Breast epithelium (tissue), 4 donors: ENCODE measurements at regions not wholly inside any gene's neighbourhood (a gene's known extent, or its start where the extent isn't known, plus 50 kb on each side); places are given as distances from the start of the nearest gene placed in this dataset.

Source experiments
- DNase-seq, 2 donors: peaks; one replicate each; pipeline ENCODE4 v3.0.0-alpha.2; 2019; ENCODE audit warnings: low spot score in 2 of 2
- H3K27ac ChIP-seq, 2 donors: fragments of 200-600 bp; sonication (generic) in 1 of 2; one replicate each; pipeline ENCODE4 v1.5.1; 2016 to 2019; ENCODE audit warnings: mild to moderate bottlenecking in 1 of 2
- H3K27me3 ChIP-seq, 2 donors: fragments of 200-600 bp; sonication (generic) in 1 of 2; one replicate each; pipeline versions ENCODE4 v1.5.1 to v1.6.0; 2017 to 2019; ENCODE audit warnings: control low read depth in 1 of 2, mild to moderate bottlenecking in 1 of 2
- H3K36me3 ChIP-seq: fragments of 200-600 bp; one replicate; pipeline ENCODE4 v1.5.1; 2019
- H3K4me1 ChIP-seq, 2 donors: fragments of 200-600 bp; sonication (generic); one replicate each; pipeline ENCODE4 v1.5.1; 2016 to 2019; ENCODE audit warnings: control low read depth in 1 of 2
- H3K4me3 ChIP-seq, 3 donors: fragments of 200-600 bp; sonication (generic); 1 replicate in 2 of 3; 2 replicates in 1 of 3; pipeline ENCODE4 v1.5.1; 2016 to 2019; ENCODE audit warnings: mild to moderate bottlenecking in 3 of 3, moderate library complexity in 2 of 3
- H3K9me3 ChIP-seq, 2 donors: fragments of 200-600 bp; sonication (generic) in 1 of 2; one replicate each; pipeline ENCODE4 v1.5.1; 2016 to 2019; ENCODE audit warnings: control low read depth in 1 of 2
- POLR2A ChIP-seq: fragments of 450-650 bp; IDR thresholded peaks from one replicate; pipeline ENCODE4 v1.6.1; 2016; ENCODE audit warnings: antibody characterized with exemption, mild to moderate bottlenecking, moderate library complexity
- POLR2AphosphoS5 ChIP-seq, 3 donors: sonication (generic); formaldehyde crosslinking; IDR thresholded peaks; one replicate each; pipeline ENCODE4 v1.6.1; 2017; ENCODE audit warnings: antibody characterized with exemption in 3 of 3
- intact Hi-C: fragments of 100-400 bp; cut with DNase I; formaldehyde crosslinking; loops from one replicate; pipeline ENCODE4 v1.15.1; 2023; ENCODE audit warnings: low total_unique reads
- TF ChIP-seq, protein P1 (sequence below), 3 donors: fragments of 450-650 bp; IDR thresholded peaks; one replicate each; pipeline ENCODE4 v1.5.1; 2016 to 2017; ENCODE audit warnings: antibody characterized with exemption in 3 of 3, mild to moderate bottlenecking in 3 of 3, moderate library complexity in 3 of 3

DNA sequence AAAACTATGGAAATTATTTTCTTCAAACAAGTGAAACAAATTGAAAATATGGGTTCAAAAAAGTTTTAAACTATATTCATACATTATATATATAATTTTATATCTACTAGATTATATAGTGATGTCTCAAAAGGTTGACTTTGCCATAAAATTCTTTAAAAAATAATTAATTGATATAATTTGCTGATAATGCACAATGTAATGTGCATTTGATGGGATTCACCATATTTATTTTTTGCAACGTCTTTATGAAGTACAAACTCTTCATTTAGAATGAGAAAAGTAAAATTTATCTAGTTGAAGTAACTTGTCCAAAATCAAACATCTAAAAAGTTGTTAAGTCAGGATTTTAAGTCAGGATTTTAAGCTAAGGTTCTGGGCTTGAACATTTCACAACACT, 1954.5 kb upstream of the PCDH20 start:
- TF ChIP-seq POLR2AphosphoS5 (IDR thresholded peaks at IDR 0.05) (no peak), POLR2A (no peak)
- TF ChIP-seq, protein P1, sequence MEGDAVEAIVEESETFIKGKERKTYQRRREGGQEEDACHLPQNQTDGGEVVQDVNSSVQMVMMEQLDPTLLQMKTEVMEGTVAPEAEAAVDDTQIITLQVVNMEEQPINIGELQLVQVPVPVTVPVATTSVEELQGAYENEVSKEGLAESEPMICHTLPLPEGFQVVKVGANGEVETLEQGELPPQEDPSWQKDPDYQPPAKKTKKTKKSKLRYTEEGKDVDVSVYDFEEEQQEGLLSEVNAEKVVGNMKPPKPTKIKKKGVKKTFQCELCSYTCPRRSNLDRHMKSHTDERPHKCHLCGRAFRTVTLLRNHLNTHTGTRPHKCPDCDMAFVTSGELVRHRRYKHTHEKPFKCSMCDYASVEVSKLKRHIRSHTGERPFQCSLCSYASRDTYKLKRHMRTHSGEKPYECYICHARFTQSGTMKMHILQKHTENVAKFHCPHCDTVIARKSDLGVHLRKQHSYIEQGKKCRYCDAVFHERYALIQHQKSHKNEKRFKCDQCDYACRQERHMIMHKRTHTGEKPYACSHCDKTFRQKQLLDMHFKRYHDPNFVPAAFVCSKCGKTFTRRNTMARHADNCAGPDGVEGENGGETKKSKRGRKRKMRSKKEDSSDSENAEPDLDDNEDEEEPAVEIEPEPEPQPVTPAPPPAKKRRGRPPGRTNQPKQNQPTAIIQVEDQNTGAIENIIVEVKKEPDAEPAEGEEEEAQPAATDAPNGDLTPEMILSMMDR (IDR thresholded peaks at IDR 0.05) = no peak
- no peak for DNase-seq
- Histone ChIP-seq H3K36me3 (no peaks in the 10 kb centered on the region), H3K9me3 (peaks cover 0 to 4% of the 10 kb centered on the region in 2 donors), H3K4me1 (no peaks in the 10 kb centered on the region), H3K27ac (no peak overlapping the region), H3K27me3 (no peaks in the 10 kb centered on the region), H3K4me3 (no peak overlapping the region)
- intact Hi-C loops = no loop called here

DNA sequence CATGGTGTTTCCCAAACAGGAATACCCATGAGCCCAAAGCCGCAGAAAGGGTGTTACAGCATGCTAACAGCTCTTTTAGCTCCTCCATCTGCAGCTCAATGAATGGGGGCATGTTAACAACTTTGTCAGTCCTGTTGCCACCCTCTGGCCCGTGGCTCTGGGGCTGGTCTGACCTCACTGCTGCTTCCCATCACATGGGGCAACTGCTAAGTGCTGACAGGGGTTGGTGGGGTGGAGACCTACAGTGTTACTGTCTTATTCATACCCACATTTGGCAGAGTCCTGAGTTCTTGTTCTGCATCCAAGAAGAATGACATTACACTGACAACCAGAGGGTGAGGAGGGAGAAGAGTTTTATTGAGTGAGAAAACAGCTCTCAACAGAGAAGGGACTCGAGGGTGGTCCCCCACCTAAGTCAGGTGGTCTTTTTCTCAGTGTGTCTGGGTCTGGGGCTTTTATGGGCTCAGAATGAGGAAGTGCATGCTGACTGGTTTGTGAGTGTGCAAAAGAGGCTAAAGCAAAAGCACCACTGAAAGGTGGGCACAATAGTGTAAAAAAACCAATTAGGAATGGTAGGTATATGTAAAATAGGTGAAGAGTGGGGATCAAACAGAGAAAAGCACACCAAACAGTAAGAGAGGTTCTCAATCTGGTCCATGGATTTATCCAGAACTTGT, 1952.0 kb upstream of the PCDH20 start:
- H3K36me3 ChIP-seq = no peaks in the 10 kb centered on the region
- no peaks in the 10 kb centered on the region for H3K27me3 ChIP-seq
- H3K9me3 ChIP-seq = peaks cover 0 to 4% of the 10 kb centered on the region in 2 donors
- DNase-seq = no peak
- H3K27ac ChIP-seq = no peak overlapping the region
- H3K4me3 ChIP-seq = no peak overlapping the region
- intact Hi-C loops = no loop called here
- H3K4me1 ChIP-seq = no peaks in the 10 kb centered on the region
- TF ChIP-seq POLR2A (no peak), POLR2AphosphoS5 (IDR thresholded peaks at IDR 0.05) (no peak)
- TF ChIP-seq, protein P1 (IDR thresholded peaks at IDR 0.05) = no peak

GRCh38 chr13:63364159-63364558, 1948.5 kb upstream of the PCDH20 start:
- Histone ChIP-seq H3K4me1 (no peaks in the 10 kb centered on the region), H3K27me3 (no peaks in the 10 kb centered on the region), H3K4me3 (no peak overlapping the region), H3K27ac (no peak overlapping the region), H3K9me3 (peaks cover 0 to 4% of the 10 kb centered on the region in 2 donors), H3K36me3 (no peaks in the 10 kb centered on the region)
- intact Hi-C loops = no loop called here
- no peak for TF ChIP-seq POLR2A
- TF ChIP-seq POLR2AphosphoS5 (IDR thresholded peaks at IDR 0.05) = no peak
- TF ChIP-seq, protein P1 (IDR thresholded peaks at IDR 0.05) = no peak
- DNase-seq = no peak

DNA sequence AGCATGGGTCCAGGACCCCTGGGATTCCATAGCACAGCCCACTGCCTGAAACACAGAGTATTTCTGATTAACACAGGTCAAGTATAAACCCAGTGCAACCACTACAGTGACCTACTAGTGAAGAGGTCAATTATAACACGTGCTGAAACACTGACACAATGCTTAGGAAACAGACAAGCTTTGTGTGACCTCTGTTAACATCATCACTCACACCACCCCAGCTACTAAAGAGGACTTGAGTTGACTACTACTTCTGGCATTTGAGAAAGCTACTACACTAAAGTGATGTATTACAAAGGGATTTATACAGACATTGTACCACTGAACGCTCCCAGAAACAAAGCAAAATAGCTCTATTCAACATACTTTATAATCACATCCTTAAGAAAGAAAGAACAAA, 1935.9 kb upstream of the PCDH20 start:
- peaks cover 3% of the 10 kb centered on the region for H3K36me3 ChIP-seq
- TF ChIP-seq POLR2AphosphoS5 (IDR thresholded peaks at IDR 0.05) (no peak), POLR2A (no peak)
- no peak overlapping the region for H3K4me3 ChIP-seq
- no peak for DNase-seq
- intact Hi-C loops = loop anchor here (5.0 kb wide), 1 partner anchor 696 kb away; no protein-coding TSS in a partner anchor
- no peaks in the 10 kb centered on the region for H3K9me3 ChIP-seq
- H3K4me1 ChIP-seq = no peaks in the 10 kb centered on the region
- H3K27ac ChIP-seq = no peak overlapping the region
- H3K27me3 ChIP-seq = no peaks in the 10 kb centered on the region

DNA sequence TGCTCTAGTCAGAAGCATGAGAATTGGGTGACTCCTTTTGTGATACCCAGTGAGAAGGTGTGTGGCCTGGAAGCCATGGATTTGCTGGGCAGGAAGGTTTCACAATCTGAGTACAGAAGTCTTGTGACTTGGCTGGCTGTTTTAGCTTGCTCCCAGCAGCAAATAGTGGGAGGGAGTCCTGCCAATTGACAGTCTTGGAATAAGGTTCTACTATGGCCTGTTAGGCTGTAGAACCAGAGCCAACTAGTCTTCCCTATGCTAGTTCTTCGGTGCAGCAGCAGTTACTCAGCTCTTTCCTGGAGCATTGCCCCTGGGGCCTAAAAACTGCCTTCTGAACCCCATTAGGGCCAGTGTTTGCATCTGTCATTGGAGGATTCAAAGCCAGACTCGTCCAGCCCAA, 1935.4 kb upstream of the PCDH20 start:
- no peaks in the 10 kb centered on the region for H3K9me3 ChIP-seq
- intact Hi-C loops = loop anchor here (5.0 kb wide), 1 partner anchor 696 kb away; no protein-coding TSS in a partner anchor

More for the DNA sequence above, 1935.4 kb upstream of the PCDH20 start:
- TF ChIP-seq POLR2AphosphoS5 (IDR thresholded peaks at IDR 0.05) (no peak), POLR2A (no peak)
- TF ChIP-seq, protein P1 (IDR thresholded peaks at IDR 0.05) = no peak
- no peak overlapping the region for H3K27ac ChIP-seq
- no peak for DNase-seq
- H3K36me3 ChIP-seq = peaks cover 3% of the 10 kb centered on the region
- no peaks in the 10 kb centered on the region for H3K4me1 ChIP-seq
- H3K4me3 ChIP-seq = no peak overlapping the region
- H3K27me3 ChIP-seq = no peaks in the 10 kb centered on the region
